ENCODE measurements at regions not wholly inside any gene's neighbourhood (a gene's known extent, or its start where the extent isn't known, plus 50 kb on each side); places are given as distances from the start of the nearest gene placed in this dataset.

- TF ChIP-seq POLR2AphosphoS5 (IDR thresholded peaks at IDR 0.05) (no peak), POLR2A (IDR thresholded peaks at IDR 0.05) (no peak)
- TF ChIP-seq, protein P1, sequence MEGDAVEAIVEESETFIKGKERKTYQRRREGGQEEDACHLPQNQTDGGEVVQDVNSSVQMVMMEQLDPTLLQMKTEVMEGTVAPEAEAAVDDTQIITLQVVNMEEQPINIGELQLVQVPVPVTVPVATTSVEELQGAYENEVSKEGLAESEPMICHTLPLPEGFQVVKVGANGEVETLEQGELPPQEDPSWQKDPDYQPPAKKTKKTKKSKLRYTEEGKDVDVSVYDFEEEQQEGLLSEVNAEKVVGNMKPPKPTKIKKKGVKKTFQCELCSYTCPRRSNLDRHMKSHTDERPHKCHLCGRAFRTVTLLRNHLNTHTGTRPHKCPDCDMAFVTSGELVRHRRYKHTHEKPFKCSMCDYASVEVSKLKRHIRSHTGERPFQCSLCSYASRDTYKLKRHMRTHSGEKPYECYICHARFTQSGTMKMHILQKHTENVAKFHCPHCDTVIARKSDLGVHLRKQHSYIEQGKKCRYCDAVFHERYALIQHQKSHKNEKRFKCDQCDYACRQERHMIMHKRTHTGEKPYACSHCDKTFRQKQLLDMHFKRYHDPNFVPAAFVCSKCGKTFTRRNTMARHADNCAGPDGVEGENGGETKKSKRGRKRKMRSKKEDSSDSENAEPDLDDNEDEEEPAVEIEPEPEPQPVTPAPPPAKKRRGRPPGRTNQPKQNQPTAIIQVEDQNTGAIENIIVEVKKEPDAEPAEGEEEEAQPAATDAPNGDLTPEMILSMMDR (IDR thresholded peaks at IDR 0.05), result no peak
These were observed 1106.1 kb upstream of the GOT2 start for GRCh38 chr16:59840169-59840568.

Measured in stomach (tissue), 4 donors.